ENCODE measurements at regions not wholly inside any gene's neighbourhood (a gene's known extent, or its start where the extent isn't known, plus 50 kb on each side); places are given as distances from the start of the nearest gene placed in this dataset.

DNA sequence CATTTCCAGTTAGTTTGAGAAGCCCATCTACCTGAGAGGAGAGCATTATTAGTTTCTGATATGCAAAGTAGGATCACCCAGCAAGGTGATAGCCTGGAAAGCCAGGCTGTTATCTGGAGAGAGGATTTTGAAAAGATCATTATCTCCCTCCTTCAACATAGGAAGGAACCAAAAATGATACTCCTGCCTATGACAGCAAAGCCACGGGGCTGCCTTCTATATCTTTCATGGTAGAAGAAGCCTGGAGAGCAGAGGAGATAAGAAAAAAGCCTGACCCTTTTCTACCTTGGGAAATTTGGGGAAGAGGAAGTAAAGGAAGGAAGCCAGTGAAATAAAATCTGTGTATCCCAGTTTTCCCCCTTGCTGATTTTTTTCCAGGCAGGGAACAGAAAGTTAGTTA lies 205.5 kb downstream of the MFSD1 start:
- 32% methylated on average over 1 of the region's 1 CpG for WGBS
- no peak overlapping the region for H3K27ac ChIP-seq
- no peaks in the 10 kb centered on the region for H3K27me3 ChIP-seq (replicated peaks; ENCODE audit: insufficient read depth)
- H3K4me1 ChIP-seq (replicated peaks), result no peaks in the 10 kb centered on the region
- TF ChIP-seq POLR2A (IDR thresholded peaks at IDR 0.05) (no peak), POLR2AphosphoS5 (IDR thresholded peaks at IDR 0.05) (no peak), CTCF (IDR thresholded peaks at IDR 0.05) (no peak)
- no peak overlapping the region for H3K4me3 ChIP-seq
- no peak for DNase-seq (ENCODE audit: low spot score)
- H3K9me3 ChIP-seq, result no peaks in the 10 kb centered on the region
- H3K36me3 ChIP-seq, result no peaks in the 10 kb centered on the region
- intact Hi-C loops (cut with DNase I), result no loop called here

- Histone ChIP-seq H3K27ac (no peak overlapping the region), H3K4me3 (no peak overlapping the region), H3K9me3 (no peaks in the 10 kb centered on the region), H3K36me3 (no peaks in the 10 kb centered on the region), H3K27me3 (replicated peaks; ENCODE audit: insufficient read depth) (no peaks in the 10 kb centered on the region), H3K4me1 (replicated peaks) (no peaks in the 10 kb centered on the region)
- no peak for TF ChIP-seq CTCF (IDR thresholded peaks at IDR 0.05)
- no peak for TF ChIP-seq POLR2AphosphoS5 (IDR thresholded peaks at IDR 0.05)
- intact Hi-C loops (cut with DNase I), result no loop called here
- DNase-seq (ENCODE audit: low spot score), result no peak
- 28% methylated on average over 4 of the region's 4 CpGs for WGBS
These were observed 206.5 kb downstream of the MFSD1 start for GRCh38 chr3:159008401-159008800.

- H3K27ac ChIP-seq, result no peak overlapping the region
- no peak for TF ChIP-seq POLR2AphosphoS5 (IDR thresholded peaks at IDR 0.05)
- no peak for TF ChIP-seq POLR2A (IDR thresholded peaks at IDR 0.05)
- no peak for TF ChIP-seq CTCF (IDR thresholded peaks at IDR 0.05)
- peaks cover 5% of the 10 kb centered on the region for H3K9me3 ChIP-seq
- 87% methylated on average over 2 of the region's 2 CpGs for WGBS
- no peaks in the 10 kb centered on the region for H3K36me3 ChIP-seq
- H3K4me3 ChIP-seq, result no peak overlapping the region
- no peaks in the 10 kb centered on the region for H3K27me3 ChIP-seq (replicated peaks; ENCODE audit: insufficient read depth)
- no peak for DNase-seq (ENCODE audit: low spot score)
- intact Hi-C loops (cut with DNase I), result no loop called here
- H3K4me1 ChIP-seq (replicated peaks), result no peaks in the 10 kb centered on the region
These were observed 216.5 kb downstream of the MFSD1 start for GRCh38 chr3:159018341-159018740.

DNA sequence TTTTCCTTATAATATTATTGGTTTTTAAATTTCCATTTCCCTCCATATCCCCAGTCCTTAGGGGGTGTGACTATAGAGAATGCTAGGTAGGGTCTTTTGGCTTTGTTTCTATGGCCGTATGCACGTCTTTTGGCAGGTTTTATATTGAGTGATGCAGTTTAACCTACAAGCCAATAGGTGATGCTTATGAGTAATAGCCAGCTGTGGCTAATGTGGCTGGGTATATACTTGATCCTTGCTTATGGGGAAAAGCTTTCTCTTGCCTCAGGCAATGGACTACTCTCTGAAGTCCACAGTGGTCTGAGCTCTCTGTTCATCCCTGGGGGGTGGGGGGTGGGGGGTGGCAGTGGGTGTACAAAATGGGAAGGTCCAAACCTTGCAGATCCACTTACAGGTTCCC lies 223.9 kb downstream of the MFSD1 start:
- H3K9me3 ChIP-seq, result peaks cover 5% of the 10 kb centered on the region
- no peaks in the 10 kb centered on the region for H3K4me1 ChIP-seq (replicated peaks)
- no peak for DNase-seq (ENCODE audit: low spot score)
- 43% methylated on average over 2 of the region's 2 CpGs for WGBS
- no peak overlapping the region for H3K27ac ChIP-seq
- H3K27me3 ChIP-seq (replicated peaks; ENCODE audit: insufficient read depth), result no peaks in the 10 kb centered on the region
- H3K36me3 ChIP-seq, result no peaks in the 10 kb centered on the region
- H3K4me3 ChIP-seq, result no peak overlapping the region
- intact Hi-C loops (cut with DNase I), result no loop called here
- TF ChIP-seq POLR2A (IDR thresholded peaks at IDR 0.05), result no peak
- TF ChIP-seq CTCF (IDR thresholded peaks at IDR 0.05), result no peak
- no peak for TF ChIP-seq POLR2AphosphoS5 (IDR thresholded peaks at IDR 0.05)

DNA sequence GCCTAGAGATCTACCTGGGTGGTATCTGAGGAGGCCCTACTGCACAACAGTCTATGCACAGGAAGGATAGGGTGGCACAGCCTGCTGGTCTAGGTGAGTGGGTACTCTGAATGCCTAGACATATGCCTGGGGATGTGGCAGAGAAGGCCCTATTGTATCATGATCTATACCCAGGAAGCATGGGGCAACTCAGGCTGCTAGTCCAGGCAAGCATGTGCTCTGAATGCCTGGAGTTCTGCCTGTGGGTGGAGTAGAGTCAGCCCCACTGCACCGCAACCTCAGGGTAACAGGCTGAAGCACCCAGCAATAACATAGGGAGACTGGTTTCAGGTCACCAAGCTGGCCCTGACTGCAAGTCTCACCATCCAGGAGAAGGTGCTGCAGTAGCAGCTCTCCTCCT lies 224.7 kb downstream of the MFSD1 start:
- TF ChIP-seq POLR2AphosphoS5 (IDR thresholded peaks at IDR 0.05) (no peak), POLR2A (IDR thresholded peaks at IDR 0.05) (no peak), CTCF (IDR thresholded peaks at IDR 0.05) (no peak)
- Histone ChIP-seq H3K27me3 (replicated peaks; ENCODE audit: insufficient read depth) (no peaks in the 10 kb centered on the region), H3K27ac (no peak overlapping the region), H3K9me3 (peaks cover 5% of the 10 kb centered on the region), H3K4me3 (no peak overlapping the region), H3K4me1 (replicated peaks) (no peaks in the 10 kb centered on the region), H3K36me3 (no peaks in the 10 kb centered on the region)
- intact Hi-C loops (cut with DNase I), result no loop called here
- DNase-seq (ENCODE audit: low spot score), result no peak
- WGBS, result 79% methylated on average over 1 of the region's 1 CpG
